Superior temporal gyrus (tissue), 1 donor: ENCODE measurements at regions not wholly inside any gene's neighbourhood (a gene's known extent, or its start where the extent isn't known, plus 50 kb on each side); places are given as distances from the start of the nearest gene placed in this dataset.

Experiments used
- DNase-seq: peaks from one replicate; pipeline ENCODE4 v3.0.0-alpha.2; 2016; ENCODE audit errors: extremely low spot score

DNA sequence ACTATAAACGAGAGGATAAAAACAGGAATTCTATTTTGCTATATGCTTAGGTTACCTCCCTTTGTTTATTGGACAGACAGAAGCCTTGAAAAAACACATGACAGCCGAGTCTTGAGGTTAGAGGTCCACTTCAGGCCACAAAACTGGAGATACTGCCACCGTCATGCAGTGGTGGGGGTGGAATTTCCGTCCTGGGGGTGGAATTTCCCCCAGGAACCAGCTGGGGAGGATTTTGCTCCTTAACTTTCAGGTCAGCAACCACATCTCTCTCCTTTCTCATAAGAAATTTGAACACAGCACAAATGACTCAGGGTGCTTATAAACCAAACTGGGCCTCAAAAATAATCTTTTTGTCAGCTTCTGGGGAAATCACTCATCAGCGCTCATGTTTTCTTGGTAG lies 545.8 kb upstream of the ADAMTS9 start:
- DNase-seq = no peak

DNA sequence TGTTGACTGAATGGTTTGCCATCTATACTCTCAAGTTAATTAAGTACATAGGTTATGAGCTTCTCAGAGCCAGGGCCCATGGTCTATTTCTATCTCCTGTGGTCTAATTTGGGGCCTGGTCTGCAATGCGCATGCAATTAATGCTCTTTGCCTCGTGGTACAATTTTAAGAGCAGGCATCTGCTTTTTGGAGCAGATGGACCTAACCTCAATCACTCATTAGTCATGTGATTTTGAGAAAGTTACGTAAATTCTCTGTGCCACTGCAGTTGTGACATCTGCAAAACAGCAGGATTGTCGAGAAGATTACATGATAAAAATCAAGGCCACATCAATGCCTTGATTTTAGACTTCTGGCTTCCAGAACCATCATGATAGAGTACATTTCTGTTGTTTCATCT lies 543.7 kb upstream of the ADAMTS9 start:
- no peak for DNase-seq

- no peak for DNase-seq
Measured at GRCh38 chr3:65230261-65231139, 542.7 kb upstream of the ADAMTS9 start.

DNA sequence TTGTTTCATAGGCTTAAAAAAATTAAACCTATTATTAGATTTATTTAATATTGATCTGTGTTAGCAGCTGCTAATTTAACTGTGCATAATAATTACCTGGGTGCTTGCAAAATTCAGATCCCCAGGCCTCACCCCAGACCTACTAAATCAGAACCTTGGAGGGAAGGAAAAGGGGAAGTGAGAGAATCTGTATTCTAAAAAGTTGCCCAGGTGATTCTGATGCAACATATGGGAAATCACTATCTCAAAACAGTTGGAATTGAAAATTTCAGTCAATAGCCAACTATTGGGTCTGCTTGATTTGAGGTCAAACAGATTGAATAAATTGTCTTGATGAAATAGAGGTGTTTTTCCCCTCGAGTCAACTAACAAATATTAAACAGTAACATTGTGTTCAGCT lies 538.5 kb upstream of the ADAMTS9 start:
- DNase-seq = no peak

DNA sequence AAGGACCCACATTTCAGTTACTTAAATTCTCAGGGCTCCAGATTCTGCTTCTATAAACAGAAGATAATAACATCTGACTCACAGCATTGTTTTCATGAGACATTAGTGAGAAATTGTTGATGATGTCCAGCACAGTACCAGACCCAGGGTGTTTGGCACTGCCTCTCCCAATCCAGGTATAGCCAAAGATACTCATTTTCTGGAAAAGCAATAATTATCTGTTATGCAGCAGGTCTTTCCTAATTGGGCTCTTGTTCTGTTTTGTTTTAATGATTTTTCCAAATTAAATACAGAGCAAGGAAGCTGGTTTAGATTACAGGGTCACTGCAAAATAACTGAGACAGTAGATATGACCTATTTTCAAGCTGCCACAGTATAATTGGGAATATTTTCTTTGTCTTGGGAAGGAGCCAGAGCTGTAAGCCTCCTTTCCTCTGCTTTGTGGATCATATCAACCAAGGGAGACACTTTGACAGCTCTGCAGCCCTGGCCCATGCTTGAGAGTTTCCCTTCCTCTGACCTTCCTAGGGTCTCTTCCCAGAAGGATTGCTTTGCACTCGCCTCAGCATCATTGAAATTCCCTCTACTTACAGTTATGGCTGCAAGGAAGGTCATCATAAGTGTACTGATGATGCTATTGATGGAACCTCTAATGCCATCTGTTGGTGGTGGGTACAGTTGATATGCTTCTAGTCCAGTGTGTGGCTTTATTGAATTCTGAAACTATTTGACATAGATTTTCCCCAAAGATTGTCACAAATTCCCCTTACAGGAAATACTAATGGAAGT lies 522.4 kb upstream of the ADAMTS9 start:
- DNase-seq = no peak

DNA sequence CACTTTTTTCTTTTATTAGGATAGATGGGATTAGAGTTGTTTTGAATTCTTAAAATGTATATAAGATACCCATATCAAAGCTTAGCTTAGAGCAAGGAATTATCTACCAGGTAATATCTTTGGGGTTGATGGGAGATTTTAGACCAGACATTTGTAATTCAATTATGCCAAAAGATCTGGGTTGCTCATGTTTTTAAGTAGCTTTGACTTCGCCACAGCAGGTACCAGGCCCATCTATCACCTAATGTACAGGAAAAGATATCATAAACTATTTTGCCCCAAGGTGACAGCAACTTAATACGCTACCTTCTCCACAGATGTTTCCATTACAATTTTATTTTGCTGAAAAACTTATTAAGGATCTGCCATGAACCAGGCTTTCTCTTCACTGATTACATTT lies 514.6 kb upstream of the ADAMTS9 start:
- no peak for DNase-seq

DNA sequence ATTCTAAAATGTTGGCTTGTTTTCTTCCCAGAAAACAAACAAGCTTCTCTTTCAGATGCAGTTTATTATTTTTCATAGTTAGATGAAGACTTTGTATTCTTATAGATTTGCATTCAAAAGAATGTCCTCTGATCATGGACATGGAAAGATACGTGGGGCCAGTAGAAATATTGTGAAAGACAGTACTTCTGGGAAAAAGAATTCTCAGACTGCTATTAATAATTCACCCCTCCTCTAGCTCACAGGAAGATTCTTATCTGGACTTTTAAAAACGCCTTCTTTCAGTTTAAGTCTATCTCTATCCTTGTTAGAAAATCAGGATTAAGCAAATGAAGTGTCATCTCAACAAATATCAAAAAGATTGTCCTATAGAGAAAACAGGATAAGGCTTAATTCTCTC lies 514.1 kb upstream of the ADAMTS9 start:
- DNase-seq = no peak

DNA sequence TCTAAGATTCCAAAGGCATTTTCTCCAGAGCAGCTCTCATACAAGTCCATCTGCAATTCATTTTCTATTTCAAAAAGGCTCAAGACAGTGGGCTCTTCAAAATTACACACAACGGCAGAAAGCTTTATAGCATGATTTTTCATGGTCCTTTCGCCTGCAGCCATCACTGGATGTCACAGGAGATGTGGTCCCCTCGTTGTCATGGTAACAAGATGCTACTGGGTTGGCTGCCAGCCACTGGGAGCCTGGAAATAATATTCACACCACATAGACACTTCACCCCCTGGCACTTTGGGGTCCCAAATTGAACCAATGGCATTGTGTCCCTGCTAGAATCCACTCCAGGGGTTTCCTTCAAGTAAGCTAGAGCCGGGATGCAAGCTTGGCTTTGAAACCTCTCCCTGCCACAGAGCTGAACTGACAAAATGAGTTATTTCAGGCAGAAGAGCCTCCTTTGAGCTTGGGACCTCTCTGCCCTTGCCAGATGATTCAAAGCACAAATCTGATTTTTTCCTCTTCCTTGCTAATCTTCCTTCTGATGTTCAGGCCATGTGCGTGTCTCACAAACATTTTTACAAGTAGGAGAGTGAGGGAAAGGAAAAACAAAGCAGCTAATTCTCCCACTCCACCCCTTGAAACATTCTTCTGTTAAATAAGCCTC lies 512.6 kb upstream of the ADAMTS9 start:
- no peak for DNase-seq

- no peak for DNase-seq
Measured at GRCh38 chr3:65196663-65197062, 508.9 kb upstream of the ADAMTS9 start.

- no peak for DNase-seq
Measured at GRCh38 chr3:65195211-65196006, 507.6 kb upstream of the ADAMTS9 start.

DNA sequence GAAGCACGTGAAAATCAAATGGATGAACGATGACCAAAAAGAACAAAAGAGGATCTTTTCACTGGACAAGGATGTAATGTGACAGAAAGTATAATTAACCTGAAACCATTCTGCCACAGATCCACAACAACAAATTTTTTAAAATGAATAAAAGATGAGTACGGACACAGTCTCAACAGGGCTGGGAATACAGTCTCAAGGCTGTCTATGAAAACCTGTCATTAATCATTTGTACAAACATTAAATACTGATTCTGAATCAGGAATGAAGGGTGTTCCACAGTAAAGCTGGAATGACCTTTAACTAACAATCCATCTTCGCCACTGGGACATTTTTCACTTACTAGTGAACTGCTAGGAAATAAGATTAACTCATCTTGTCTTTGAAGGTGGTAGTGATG lies 506.9 kb upstream of the ADAMTS9 start:
- no peak for DNase-seq

DNA sequence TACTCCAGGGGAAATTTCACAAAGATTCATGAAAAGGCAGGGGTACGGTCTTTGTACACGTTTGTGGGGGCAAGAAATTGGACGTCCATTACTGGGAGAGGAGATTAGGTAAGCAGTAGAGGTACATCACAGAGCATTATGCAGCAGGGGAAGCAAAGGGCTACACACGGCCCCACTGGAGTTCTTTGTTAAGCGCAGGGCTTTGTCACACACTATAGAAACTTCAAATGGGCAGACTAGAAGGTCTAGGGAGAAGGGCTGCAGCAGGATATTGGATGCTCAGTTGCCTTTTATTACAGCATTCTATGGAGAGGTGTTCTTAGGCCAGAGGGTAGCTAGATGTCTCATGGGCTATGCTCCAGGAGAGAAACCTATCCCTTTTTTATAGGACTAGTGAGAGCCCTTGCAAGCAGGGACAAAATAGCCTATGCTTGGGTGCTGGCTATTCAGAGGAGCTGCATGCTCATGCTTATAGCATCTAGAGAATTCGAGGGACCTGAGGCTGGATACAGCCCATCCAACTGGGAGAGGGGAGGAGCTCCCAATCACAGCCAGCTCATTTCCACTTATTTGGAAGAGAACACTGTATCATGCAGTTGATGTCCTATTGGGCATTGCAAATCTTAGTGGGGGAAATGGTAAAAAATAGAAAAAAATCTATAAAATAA lies 506.4 kb upstream of the ADAMTS9 start:
- DNase-seq = no peak

DNA sequence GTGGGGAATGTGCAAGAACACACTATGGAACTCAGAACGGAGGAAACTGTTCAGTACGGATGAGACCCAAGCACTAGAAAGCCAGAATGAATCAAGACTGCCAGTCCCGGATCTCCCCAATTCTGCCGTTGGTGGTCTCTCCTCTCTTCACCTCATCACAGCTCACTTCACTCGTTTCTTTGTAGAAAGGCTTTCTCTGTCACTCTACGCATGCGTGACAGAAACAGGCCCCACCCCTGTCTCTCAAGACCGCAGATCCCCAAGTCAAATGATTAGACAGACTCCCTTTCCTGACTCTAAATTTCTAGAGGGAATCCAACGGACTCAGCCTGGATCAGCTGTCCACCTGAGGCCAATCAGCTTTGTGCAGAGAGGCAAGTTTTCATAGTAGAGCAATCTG lies 505.7 kb upstream of the ADAMTS9 start:
- no peak for DNase-seq

DNA sequence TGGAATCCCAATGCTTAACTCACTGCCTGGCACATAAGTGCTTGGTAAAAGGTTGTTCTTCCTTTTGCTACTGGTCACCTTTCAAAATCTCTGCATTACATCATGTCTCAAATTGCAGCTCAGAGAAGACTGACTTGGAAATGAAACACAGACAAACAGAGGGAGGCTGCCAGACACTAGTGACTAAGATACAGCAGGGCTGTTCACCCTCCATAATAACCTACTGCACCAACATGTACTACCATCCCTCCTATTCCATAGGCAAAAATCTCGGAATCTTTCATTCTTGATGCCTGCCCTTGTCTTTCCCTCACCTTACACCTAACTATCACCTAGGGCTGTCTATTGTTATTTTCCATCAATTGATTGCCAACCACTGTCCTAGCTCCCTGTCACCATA lies 502.3 kb upstream of the ADAMTS9 start:
- no peak for DNase-seq

DNA sequence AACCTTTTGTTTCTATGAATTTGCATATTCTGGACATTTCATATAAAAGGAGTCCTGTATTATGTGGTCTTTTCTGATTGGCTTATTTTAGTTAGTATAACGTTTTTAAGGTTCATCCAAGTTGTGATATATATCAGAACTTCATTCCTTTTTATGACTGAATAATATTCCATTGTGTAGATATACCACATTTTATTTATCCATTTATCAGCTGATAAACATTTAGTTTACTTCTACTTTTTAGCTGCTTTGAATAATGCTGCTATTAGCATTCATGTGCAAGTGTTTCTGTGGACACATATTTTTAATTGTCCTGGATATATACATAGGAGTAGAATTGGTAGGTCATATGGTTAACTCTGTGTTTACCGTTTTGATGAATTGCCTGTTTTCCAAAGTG lies 498.5 kb upstream of the ADAMTS9 start:
- no peak for DNase-seq

DNA sequence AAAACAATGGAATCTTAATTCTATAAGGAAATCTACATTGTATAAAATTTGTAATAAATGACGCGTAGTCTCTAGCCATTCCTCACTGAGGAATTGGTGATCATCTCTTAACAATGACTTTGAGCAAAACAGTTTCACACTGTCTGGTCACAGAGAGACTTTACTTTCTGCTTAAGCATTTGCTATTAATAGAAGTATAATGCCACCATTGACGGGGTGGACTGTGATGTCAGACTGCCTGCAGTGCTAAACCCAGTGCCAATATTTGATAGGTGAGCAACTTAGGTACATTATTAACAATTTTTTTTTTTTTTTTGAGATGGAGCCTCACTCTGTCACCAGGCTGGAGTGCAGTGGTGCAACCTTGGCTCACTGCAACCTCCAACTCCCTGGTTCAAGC lies 494.9 kb upstream of the ADAMTS9 start:
- DNase-seq = no peak

DNA sequence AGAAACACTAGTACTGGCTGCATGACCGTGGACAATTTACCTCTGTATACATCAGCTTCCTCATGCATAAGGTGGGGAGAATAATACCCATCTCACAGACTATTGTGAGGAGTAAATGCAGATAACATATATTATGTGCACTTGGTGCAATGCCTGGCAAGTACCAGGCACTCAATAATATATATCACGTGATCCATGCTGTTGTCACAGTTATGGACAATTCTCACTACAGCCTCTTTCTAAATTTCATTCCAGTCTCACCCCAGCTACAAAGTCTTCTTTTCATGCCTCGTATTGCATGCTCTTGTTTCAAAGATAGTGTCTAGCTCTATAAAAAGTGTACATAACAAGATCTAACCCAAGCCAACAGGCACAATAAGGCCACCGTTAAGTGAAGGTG lies 494.3 kb upstream of the ADAMTS9 start:
- DNase-seq = no peak

GRCh38 chr3:65181391-65181871 lies 493.6 kb upstream of the ADAMTS9 start:
- DNase-seq = no peak

- DNase-seq = no peak
Measured at GRCh38 chr3:65178703-65179102, 490.9 kb upstream of the ADAMTS9 start.

DNA sequence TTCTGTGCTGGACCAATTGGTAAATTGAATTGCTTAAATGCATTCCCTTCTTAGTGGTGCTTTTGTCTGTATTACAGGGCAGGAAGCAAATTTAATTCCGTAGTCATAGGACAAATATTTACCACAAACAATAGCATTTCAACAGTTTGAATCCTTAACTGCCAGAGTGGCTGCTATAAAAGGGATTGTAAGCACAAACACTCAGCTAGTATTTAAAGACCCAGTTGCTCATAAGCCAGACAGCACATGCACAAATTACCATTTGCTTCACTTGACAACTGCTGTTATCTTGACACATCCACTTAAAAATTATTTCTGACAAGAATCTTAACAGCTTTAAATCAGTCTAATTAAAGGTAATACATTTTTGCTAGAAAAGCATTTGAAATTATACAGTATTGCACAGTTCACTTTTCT lies 490.2 kb upstream of the ADAMTS9 start:
- DNase-seq = no peak

- DNase-seq = no peak
Measured at GRCh38 chr3:65174713-65175112, 486.9 kb upstream of the ADAMTS9 start.
